Activated naive CD8-positive, alpha-beta T cell treated with anti-CD3 and anti-CD28 coated beads, Interleukin-2, amount 10 ng/mL, durations not matched to agents 7 days and 5 days (primary cell): ENCODE measurements at regions not wholly inside any gene's neighbourhood (a gene's known extent, or its start where the extent isn't known, plus 50 kb on each side); places are given as distances from the start of the nearest gene placed in this dataset.

ENCODE experiments used
- ATAC-seq: fragments of 150-1000 bp; cut with Tn5 transposase; one replicate; pipeline ENCODE4 v1.10.0; 2021; ENCODE audit warnings: low read depth, moderate library complexity
- POLR2A ChIA-PET: fragments of 350-600 bp; sonication (Branson Sonifier 250); formaldehyde crosslinking; loops from one replicate; lab custom pipeline; 2021; ENCODE audit warnings: antibody characterized with exemption; lab: Charles Lee
- DNase-seq: peaks from one replicate; pipeline ENCODE4 v3.0.0; 2021
- H3K27ac Mint-ChIP-seq: one replicate; pipeline ENCODE4 v1.8.0; 2022; ENCODE audit warnings: mild to moderate bottlenecking, mixed read lengths
- H3K27me3 Mint-ChIP-seq: one replicate; pipeline ENCODE4 v1.8.0; 2022; ENCODE audit warnings: mild to moderate bottlenecking, moderate library complexity, mixed read lengths
- H3K36me3 Mint-ChIP-seq: one replicate; pipeline ENCODE4 v1.8.0; 2021; ENCODE audit warnings: mild to moderate bottlenecking, mixed read lengths
- H3K4me1 Mint-ChIP-seq: one replicate; pipeline ENCODE4 v1.8.0; 2021; ENCODE audit warnings: mixed read lengths
- H3K4me3 Mint-ChIP-seq: one replicate; pipeline ENCODE4 v1.8.0; 2022; ENCODE audit warnings: mild to moderate bottlenecking, moderate library complexity, mixed read lengths
- H3K9me3 Mint-ChIP-seq: one replicate; pipeline ENCODE4 v1.8.0; 2021; ENCODE audit warnings: mixed read lengths

- Mint-ChIP-seq H3K9me3 (no peaks in the 10 kb centered on the region), H3K4me1 (peaks cover 37% of the 10 kb centered on the region), H3K36me3 (no peaks in the 10 kb centered on the region), H3K27me3 (peaks cover 23% of the 10 kb centered on the region), H3K4me3 (peak overlapping the region; percentile 0), H3K27ac (peak overlapping the region; percentile 43)
- no peak for DNase-seq
- POLR2A ChIA-PET, result interaction anchor here (0.9 kb wide), 1 partner anchor 365 kb away, joined by 3 read pairs; the partner anchor contains the start of gene KLF6
- ATAC-seq, result no peak
These were observed 248.2 kb upstream of the PITRM1 start for GRCh38 chr10:3420527-3421469.

GRCh38 chr10:3419719-3420495 is 247.3 kb upstream of the PITRM1 start:
- Mint-ChIP-seq H3K9me3 (no peaks in the 10 kb centered on the region), H3K36me3 (no peaks in the 10 kb centered on the region), H3K4me3 (peak overlapping the region; percentile 69), H3K27me3 (peaks cover 20% of the 10 kb centered on the region), H3K27ac (peak overlapping the region; percentile 76), H3K4me1 (peaks cover 37% of the 10 kb centered on the region)
- peak; percentile 60 for ATAC-seq
- POLR2A ChIA-PET, result interaction anchor here (0.9 kb wide), 1 partner anchor 365 kb away, joined by 3 read pairs; the partner anchor contains the start of gene KLF6
- peak; percentile 49 for DNase-seq

- ATAC-seq (no peak), DNase-seq (no peak)
- POLR2A ChIA-PET, result no interaction called here
- H3K9me3 Mint-ChIP-seq, result no peaks in the 10 kb centered on the region
- no peaks in the 10 kb centered on the region for H3K36me3 Mint-ChIP-seq
- no peak overlapping the region for H3K27ac Mint-ChIP-seq
- peaks cover 31% of the 10 kb centered on the region for H3K4me1 Mint-ChIP-seq
- no peak overlapping the region for H3K4me3 Mint-ChIP-seq
- H3K27me3 Mint-ChIP-seq, result peaks cover 19% of the 10 kb centered on the region
These were observed 246.3 kb upstream of the PITRM1 start for GRCh38 chr10:3418926-3419325.

GRCh38 chr10:3418041-3418754 is 245.6 kb upstream of the PITRM1 start:
- no peak for DNase-seq
- no peaks in the 10 kb centered on the region for H3K36me3 Mint-ChIP-seq
- peaks cover 17% of the 10 kb centered on the region for H3K27me3 Mint-ChIP-seq
- no peaks in the 10 kb centered on the region for H3K9me3 Mint-ChIP-seq
- ATAC-seq, result no peak
- POLR2A ChIA-PET, result no interaction called here
- H3K4me1 Mint-ChIP-seq, result peaks cover 31% of the 10 kb centered on the region
- H3K4me3 Mint-ChIP-seq, result no peak overlapping the region
- no peak overlapping the region for H3K27ac Mint-ChIP-seq

DNA sequence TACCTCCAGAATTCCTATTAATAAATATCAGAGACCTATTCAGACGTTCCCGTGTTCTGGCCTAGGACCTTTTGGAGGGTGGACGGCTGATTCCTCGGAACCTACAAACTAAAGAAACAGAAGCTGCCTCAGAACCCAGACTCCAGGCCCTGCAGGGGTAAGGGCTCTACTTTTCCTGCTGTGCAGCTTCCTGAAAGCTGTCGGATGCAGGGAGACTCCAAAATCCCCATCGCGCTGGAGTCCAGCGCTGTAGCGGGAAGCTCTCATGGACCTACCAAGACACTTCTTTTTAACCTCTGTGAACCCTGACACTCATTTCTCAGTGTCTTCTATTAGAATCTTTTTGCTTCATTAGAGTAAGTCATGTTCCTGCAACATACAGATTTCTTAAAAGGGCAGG is 244.5 kb upstream of the PITRM1 start:
- ATAC-seq (no peak), DNase-seq (no peak)
- peaks cover 17% of the 10 kb centered on the region for H3K27me3 Mint-ChIP-seq
- no peak overlapping the region for H3K4me3 Mint-ChIP-seq
- H3K27ac Mint-ChIP-seq, result no peak overlapping the region
- POLR2A ChIA-PET, result no interaction called here
- peaks cover 25% of the 10 kb centered on the region for H3K4me1 Mint-ChIP-seq
- H3K36me3 Mint-ChIP-seq, result no peaks in the 10 kb centered on the region
- H3K9me3 Mint-ChIP-seq, result no peaks in the 10 kb centered on the region

- H3K27ac Mint-ChIP-seq, result no peak overlapping the region
- ATAC-seq, result no peak
These were observed 243.5 kb upstream of the PITRM1 start for GRCh38 chr10:3415878-3416605.

GRCh38 chr10:3415038-3415736 is 242.6 kb upstream of the PITRM1 start:
- ATAC-seq (no peak), DNase-seq (no peak)
- no peak overlapping the region for H3K4me3 Mint-ChIP-seq
- peaks cover 11% of the 10 kb centered on the region for H3K4me1 Mint-ChIP-seq
- peaks cover 19% of the 10 kb centered on the region for H3K27me3 Mint-ChIP-seq
- H3K27ac Mint-ChIP-seq, result no peak overlapping the region
- no peaks in the 10 kb centered on the region for H3K36me3 Mint-ChIP-seq
- H3K9me3 Mint-ChIP-seq, result peaks cover 4% of the 10 kb centered on the region
- POLR2A ChIA-PET, result no interaction called here

More at GRCh38 chr10:3415878-3416605, 243.5 kb upstream of the PITRM1 start:
- no peak overlapping the region for H3K4me3 Mint-ChIP-seq
- DNase-seq, result no peak
- peaks cover 19% of the 10 kb centered on the region for H3K4me1 Mint-ChIP-seq
- peaks cover 1% of the 10 kb centered on the region for H3K9me3 Mint-ChIP-seq
- H3K36me3 Mint-ChIP-seq, result no peaks in the 10 kb centered on the region
- POLR2A ChIA-PET, result no interaction called here
- peaks cover 18% of the 10 kb centered on the region for H3K27me3 Mint-ChIP-seq

DNA sequence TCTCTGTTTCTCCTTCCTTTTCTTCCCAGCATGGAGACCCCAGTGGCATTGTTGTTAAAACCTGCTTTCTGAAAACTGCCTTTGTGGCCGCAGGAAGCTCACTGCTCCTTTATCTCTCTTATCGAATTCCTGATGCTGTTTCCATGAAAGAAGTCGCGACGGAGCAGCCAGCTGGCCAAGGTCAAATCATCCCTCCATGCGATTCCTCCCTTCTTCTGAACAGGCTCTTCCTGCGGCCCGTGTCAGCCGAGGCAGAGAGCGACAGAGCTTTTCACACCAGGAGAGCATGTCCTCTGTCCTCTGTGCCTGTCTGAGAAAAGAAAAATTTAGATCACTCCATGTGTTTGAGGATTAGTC is 242.1 kb upstream of the PITRM1 start:
- POLR2A ChIA-PET, result no interaction called here
- Mint-ChIP-seq H3K36me3 (no peaks in the 10 kb centered on the region), H3K27ac (no peak overlapping the region), H3K9me3 (peaks cover 4% of the 10 kb centered on the region), H3K4me3 (no peak overlapping the region), H3K27me3 (peaks cover 19% of the 10 kb centered on the region), H3K4me1 (peaks cover 6% of the 10 kb centered on the region)
- no peak for DNase-seq
- ATAC-seq, result no peak

DNA sequence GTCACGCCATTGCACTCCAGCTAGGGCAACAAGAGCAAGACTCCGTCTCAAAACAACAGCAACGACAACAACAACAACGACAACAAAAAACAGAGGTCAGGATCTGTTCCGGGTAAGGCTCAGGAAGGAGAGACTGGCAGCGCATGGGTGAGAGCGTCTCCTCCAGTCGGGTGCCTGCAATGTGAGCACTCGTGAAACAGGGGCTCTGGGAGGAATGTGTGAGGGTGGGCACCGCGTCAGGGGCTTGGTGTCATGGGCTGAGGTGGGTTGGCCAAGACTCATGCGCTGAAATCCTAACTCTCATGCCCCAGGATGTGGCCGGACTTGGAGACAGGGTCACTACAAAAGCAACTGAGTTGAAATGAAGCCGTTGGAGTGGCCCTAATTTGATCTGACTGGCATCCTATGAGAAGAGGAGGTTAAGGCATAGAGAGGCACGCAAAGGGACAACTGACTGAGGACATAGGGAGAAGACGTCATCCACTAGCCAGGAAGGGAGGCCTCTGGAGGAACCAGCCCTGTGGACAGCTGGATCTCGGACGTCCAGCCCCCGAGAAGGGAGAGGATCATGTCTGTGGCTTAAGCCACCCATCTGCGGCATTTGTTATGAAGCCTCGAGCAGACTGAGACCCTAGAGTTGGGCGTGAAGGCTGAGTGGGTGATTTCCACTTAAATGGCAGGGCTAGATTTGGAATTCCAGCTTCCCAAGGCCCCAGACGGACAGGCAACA is 241.5 kb upstream of the PITRM1 start:
- Mint-ChIP-seq H3K4me1 (peaks cover 1% of the 10 kb centered on the region), H3K4me3 (no peak overlapping the region), H3K36me3 (no peaks in the 10 kb centered on the region), H3K27ac (no peak overlapping the region), H3K27me3 (peaks cover 20% of the 10 kb centered on the region), H3K9me3 (peaks cover 4% of the 10 kb centered on the region)
- DNase-seq, result no peak
- POLR2A ChIA-PET, result no interaction called here
- ATAC-seq, result no peak

- Mint-ChIP-seq H3K4me1 (peaks cover 3% of the 10 kb centered on the region), H3K4me3 (no peak overlapping the region), H3K27ac (no peak overlapping the region), H3K9me3 (peaks cover 4% of the 10 kb centered on the region), H3K36me3 (no peaks in the 10 kb centered on the region), H3K27me3 (peaks cover 14% of the 10 kb centered on the region)
- no peak for DNase-seq
- no peak for ATAC-seq
- POLR2A ChIA-PET, result no interaction called here
These were observed 240.1 kb upstream of the PITRM1 start for GRCh38 chr10:3412646-3413045.

DNA sequence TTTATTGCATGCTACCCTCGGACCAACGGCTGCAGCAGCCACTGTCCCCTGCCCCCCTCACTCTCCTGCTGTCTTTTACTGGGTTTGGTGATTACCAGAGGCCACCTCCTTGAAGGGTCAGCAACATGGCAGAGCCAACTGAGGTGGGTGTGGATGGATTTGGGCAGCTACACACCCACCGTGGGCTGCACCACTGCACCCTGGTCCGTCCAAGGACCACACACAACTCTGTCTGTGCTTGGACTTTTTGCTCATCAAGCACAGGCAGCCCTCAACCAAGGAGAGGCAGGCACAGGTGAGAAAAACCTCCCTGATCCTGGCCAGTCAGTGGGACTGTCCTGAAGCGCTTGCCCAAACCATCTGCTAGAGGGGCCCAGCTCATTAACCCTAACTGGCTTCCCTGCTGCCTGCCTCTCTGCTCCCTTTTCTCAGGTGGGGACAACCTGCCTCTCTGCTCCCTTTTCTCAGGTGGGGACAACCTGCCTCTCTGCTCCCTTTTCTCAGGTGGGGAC is 239.5 kb upstream of the PITRM1 start:
- ATAC-seq (no peak), DNase-seq (no peak)
- no peak overlapping the region for H3K27ac Mint-ChIP-seq
- H3K4me3 Mint-ChIP-seq, result no peak overlapping the region
- POLR2A ChIA-PET, result no interaction called here
- peaks cover 4% of the 10 kb centered on the region for H3K9me3 Mint-ChIP-seq
- H3K27me3 Mint-ChIP-seq, result peaks cover 14% of the 10 kb centered on the region
- no peaks in the 10 kb centered on the region for H3K36me3 Mint-ChIP-seq
- peaks cover 4% of the 10 kb centered on the region for H3K4me1 Mint-ChIP-seq

DNA sequence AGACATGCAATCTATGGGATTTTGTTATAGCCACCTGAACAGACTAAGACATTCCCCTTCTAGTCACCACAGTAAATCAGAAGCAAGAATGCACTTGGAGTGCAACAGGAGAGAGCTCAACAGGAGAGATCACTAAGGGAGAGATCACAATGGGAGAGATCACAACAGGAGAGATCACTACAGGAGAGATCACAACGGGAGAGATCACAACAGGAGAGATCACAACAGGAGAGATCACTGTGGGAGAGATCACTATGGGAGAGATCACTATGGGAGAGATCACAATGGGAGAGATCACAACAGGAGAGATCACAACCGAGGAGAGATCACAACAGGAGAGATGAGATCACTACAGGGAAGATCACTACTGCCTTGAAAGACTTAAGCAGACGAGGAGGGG is 238.5 kb upstream of the PITRM1 start:
- Mint-ChIP-seq H3K27ac (no peak overlapping the region), H3K4me1 (peaks cover 4% of the 10 kb centered on the region)
- POLR2A ChIA-PET, result no interaction called here

More for the DNA sequence above, 238.5 kb upstream of the PITRM1 start:
- H3K9me3 Mint-ChIP-seq, result peaks cover 4% of the 10 kb centered on the region
- H3K4me3 Mint-ChIP-seq, result no peak overlapping the region
- no peak for DNase-seq
- H3K27me3 Mint-ChIP-seq, result peaks cover 14% of the 10 kb centered on the region
- no peak for ATAC-seq
- H3K36me3 Mint-ChIP-seq, result no peaks in the 10 kb centered on the region
